ENCODE measurements at regions not wholly inside any gene's neighbourhood (a gene's known extent, or its start where the extent isn't known, plus 50 kb on each side); places are given as distances from the start of the nearest gene placed in this dataset.
"Not testable (repeated sequence)": the region's sequence is repeated elsewhere in the genome, so short reads cannot be mapped to it uniquely, and the experiment has no call there.

GRCh38 chr6:168922436-168922835, 331.2 kb downstream of the THBS2 start:
- in situ Hi-C loops (cut with HindIII; ENCODE audit: low sequenced_read_pairs): loop anchor here (10.0 kb wide), 1 partner anchor 682 kb away; no protein-coding TSS in a partner anchor

GRCh38 chr6:168920289-168920688, 333.4 kb downstream of the THBS2 start:
- in situ Hi-C loops (cut with HindIII; ENCODE audit: low sequenced_read_pairs): loop anchor here (10.0 kb wide), 1 partner anchor 685 kb away; no protein-coding TSS in a partner anchor

GRCh38 chr6:168919470-168920179, 334.0 kb downstream of the THBS2 start:
- in situ Hi-C loops (cut with HindIII; ENCODE audit: low sequenced_read_pairs): loop anchor here (5.0 to 10.0 kb wide), 2 partner anchors 72 to 685 kb away; no protein-coding TSS in a partner anchor

- in situ Hi-C loops (cut with HindIII; ENCODE audit: low sequenced_read_pairs): loop anchor here (5.0 kb wide), 1 partner anchor 69 kb away; no protein-coding TSS in a partner anchor
Observed at GRCh38 chr6:168916576-168917211, 337.0 kb downstream of the THBS2 start.

- in situ Hi-C loops (cut with HindIII; ENCODE audit: low sequenced_read_pairs): loop anchor here (5.0 kb wide), 1 partner anchor 69 kb away; no protein-coding TSS in a partner anchor
Observed at GRCh38 chr6:168915855-168916254, 337.8 kb downstream of the THBS2 start.

GRCh38 chr6:168915242-168915641, 338.4 kb downstream of the THBS2 start:
- in situ Hi-C loops (cut with HindIII; ENCODE audit: low sequenced_read_pairs): loop anchor here (5.0 kb wide), 1 partner anchor 68 kb away; no protein-coding TSS in a partner anchor

- in situ Hi-C loops (cut with HindIII; ENCODE audit: low sequenced_read_pairs): no loop called here
Observed at GRCh38 chr6:168913866-168914469, 339.7 kb downstream of the THBS2 start.

GRCh38 chr6:168913231-168913865, 340.3 kb downstream of the THBS2 start:
- in situ Hi-C loops (cut with HindIII; ENCODE audit: low sequenced_read_pairs): not testable (repeated sequence)

GRCh38 chr6:168909288-168909687, 344.4 kb downstream of the THBS2 start:
- in situ Hi-C loops (cut with HindIII; ENCODE audit: low sequenced_read_pairs): no loop called here

- in situ Hi-C loops (cut with HindIII; ENCODE audit: low sequenced_read_pairs): no loop called here
Observed at GRCh38 chr6:168908887-168909286, 344.8 kb downstream of the THBS2 start.

GRCh38 chr6:168908166-168908565, 345.5 kb downstream of the THBS2 start:
- in situ Hi-C loops (cut with HindIII; ENCODE audit: low sequenced_read_pairs): no loop called here

GRCh38 chr6:168906391-168906790, 347.3 kb downstream of the THBS2 start:
- in situ Hi-C loops (cut with HindIII; ENCODE audit: low sequenced_read_pairs): no loop called here

- in situ Hi-C loops (cut with HindIII; ENCODE audit: low sequenced_read_pairs): no loop called here
Observed at GRCh38 chr6:168905451-168906090, 348.1 kb downstream of the THBS2 start.

GRCh38 chr6:168903613-168904345, 349.9 kb downstream of the THBS2 start:
- in situ Hi-C loops (cut with HindIII; ENCODE audit: low sequenced_read_pairs): no loop called here

GRCh38 chr6:168902075-168902474, 351.6 kb downstream of the THBS2 start:
- in situ Hi-C loops (cut with HindIII; ENCODE audit: low sequenced_read_pairs): no loop called here

- in situ Hi-C loops (cut with HindIII; ENCODE audit: low sequenced_read_pairs): no loop called here
Observed at GRCh38 chr6:168901076-168901475, 352.6 kb downstream of the THBS2 start.

GRCh38 chr6:168896321-168896720, 357.3 kb downstream of the THBS2 start:
- in situ Hi-C loops (cut with HindIII; ENCODE audit: low sequenced_read_pairs): no loop called here

GRCh38 chr6:168895102-168895812, 358.4 kb downstream of the THBS2 start:
- in situ Hi-C loops (cut with HindIII; ENCODE audit: low sequenced_read_pairs): no loop called here

- in situ Hi-C loops (cut with HindIII; ENCODE audit: low sequenced_read_pairs): no loop called here
Observed at GRCh38 chr6:168892031-168892430, 361.6 kb downstream of the THBS2 start.
